ENCODE measurements at regions not wholly inside any gene's neighbourhood (a gene's known extent, or its start where the extent isn't known, plus 50 kb on each side); places are given as distances from the start of the nearest gene placed in this dataset.

- Mint-ChIP-seq H3K27ac (ENCODE audit: unreplicated experiment) (no peak overlapping the region), H3K9me3 (ENCODE audit: unreplicated experiment) (no peaks in the 10 kb centered on the region), H3K4me1 (ENCODE audit: low read depth, unreplicated experiment) (no peaks in the 10 kb centered on the region), H3K4me3 (ENCODE audit: unreplicated experiment) (no peak overlapping the region), H3K27me3 (ENCODE audit: unreplicated experiment) (no peaks in the 10 kb centered on the region), H3K36me3 (ENCODE audit: unreplicated experiment) (no peaks in the 10 kb centered on the region)
- TF ChIP-seq CTCF (IDR thresholded peaks at IDR 0.05; ENCODE audit: partially characterized antibody, unreplicated experiment): no peak
- no peak for DNase-seq
Measured at GRCh38 chr2:76332871-76333270, 622.2 kb upstream of the GCFC2 start.

- Mint-ChIP-seq H3K27me3 (ENCODE audit: unreplicated experiment) (no peaks in the 10 kb centered on the region), H3K4me3 (ENCODE audit: unreplicated experiment) (no peak overlapping the region), H3K9me3 (ENCODE audit: unreplicated experiment) (no peaks in the 10 kb centered on the region), H3K27ac (ENCODE audit: unreplicated experiment) (no peak overlapping the region), H3K4me1 (ENCODE audit: low read depth, unreplicated experiment) (no peaks in the 10 kb centered on the region), H3K36me3 (ENCODE audit: unreplicated experiment) (no peaks in the 10 kb centered on the region)
- DNase-seq: no peak
- no peak for TF ChIP-seq CTCF (IDR thresholded peaks at IDR 0.05; ENCODE audit: partially characterized antibody, unreplicated experiment)
Measured at GRCh38 chr2:76330865-76331264, 620.1 kb upstream of the GCFC2 start.

GRCh38 chr2:76326636-76327035, 615.9 kb upstream of the GCFC2 start:
- no peak for TF ChIP-seq CTCF (IDR thresholded peaks at IDR 0.05; ENCODE audit: partially characterized antibody, unreplicated experiment)
- H3K27me3 Mint-ChIP-seq (ENCODE audit: unreplicated experiment): no peaks in the 10 kb centered on the region
- H3K9me3 Mint-ChIP-seq (ENCODE audit: unreplicated experiment): no peaks in the 10 kb centered on the region
- H3K4me3 Mint-ChIP-seq (ENCODE audit: unreplicated experiment): no peak overlapping the region
- no peak overlapping the region for H3K27ac Mint-ChIP-seq (ENCODE audit: unreplicated experiment)
- DNase-seq: no peak
- no peaks in the 10 kb centered on the region for H3K36me3 Mint-ChIP-seq (ENCODE audit: unreplicated experiment)
- H3K4me1 Mint-ChIP-seq (ENCODE audit: low read depth, unreplicated experiment): no peaks in the 10 kb centered on the region

- Mint-ChIP-seq H3K4me3 (ENCODE audit: unreplicated experiment) (no peak overlapping the region), H3K27ac (ENCODE audit: unreplicated experiment) (no peak overlapping the region), H3K27me3 (ENCODE audit: unreplicated experiment) (no peaks in the 10 kb centered on the region), H3K9me3 (ENCODE audit: unreplicated experiment) (no peaks in the 10 kb centered on the region), H3K4me1 (ENCODE audit: low read depth, unreplicated experiment) (no peaks in the 10 kb centered on the region), H3K36me3 (ENCODE audit: unreplicated experiment) (no peaks in the 10 kb centered on the region)
- no peak for TF ChIP-seq CTCF (IDR thresholded peaks at IDR 0.05; ENCODE audit: partially characterized antibody, unreplicated experiment)
- DNase-seq: no peak
Measured at GRCh38 chr2:76323381-76323780, 612.7 kb upstream of the GCFC2 start.

GRCh38 chr2:76320716-76321115, 610.0 kb upstream of the GCFC2 start:
- Mint-ChIP-seq H3K4me3 (ENCODE audit: unreplicated experiment) (no peak overlapping the region), H3K27ac (ENCODE audit: unreplicated experiment) (no peak overlapping the region), H3K36me3 (ENCODE audit: unreplicated experiment) (no peaks in the 10 kb centered on the region), H3K27me3 (ENCODE audit: unreplicated experiment) (no peaks in the 10 kb centered on the region), H3K9me3 (ENCODE audit: unreplicated experiment) (no peaks in the 10 kb centered on the region), H3K4me1 (ENCODE audit: low read depth, unreplicated experiment) (no peaks in the 10 kb centered on the region)
- DNase-seq: no peak
- no peak for TF ChIP-seq CTCF (IDR thresholded peaks at IDR 0.05; ENCODE audit: partially characterized antibody, unreplicated experiment)
